Skin epidermis (tissue), 12 donors: ENCODE measurements at regions not wholly inside any gene's neighbourhood (a gene's known extent, or its start where the extent isn't known, plus 50 kb on each side); places are given as distances from the start of the nearest gene placed in this dataset.

Experiments used
- H3K27ac ChIP-seq, 21 experiments: fragments of 200-600 bp; sonication (generic) in 11 of 21; one replicate each; pipeline ENCODE4 v1.5.0; 2020; ENCODE audit warnings: mild to moderate bottlenecking in 3 of 21, inconsistent platforms in 2 of 21, moderate library complexity in 2 of 21
- H3K4me3 ChIP-seq, 7 experiments: fragments of 200-600 bp; sonication (generic) in 2 of 7; one replicate each; pipeline ENCODE4 v1.5.0; 2020; ENCODE audit warnings: inconsistent platforms in 2 of 7, mild to moderate bottlenecking in 2 of 7, moderate library complexity in 1 of 7

- H3K27ac ChIP-seq, result no peak overlapping the region
- H3K4me3 ChIP-seq, result no peak overlapping the region
These were observed 83.4 kb downstream of the KCNRG start for GRCh38 chr13:50098693-50099092.

- Histone ChIP-seq H3K4me3 (no peak overlapping the region), H3K27ac (no peak overlapping the region)
These were observed 84.2 kb downstream of the KCNRG start for GRCh38 chr13:50099473-50099872.

DNA sequence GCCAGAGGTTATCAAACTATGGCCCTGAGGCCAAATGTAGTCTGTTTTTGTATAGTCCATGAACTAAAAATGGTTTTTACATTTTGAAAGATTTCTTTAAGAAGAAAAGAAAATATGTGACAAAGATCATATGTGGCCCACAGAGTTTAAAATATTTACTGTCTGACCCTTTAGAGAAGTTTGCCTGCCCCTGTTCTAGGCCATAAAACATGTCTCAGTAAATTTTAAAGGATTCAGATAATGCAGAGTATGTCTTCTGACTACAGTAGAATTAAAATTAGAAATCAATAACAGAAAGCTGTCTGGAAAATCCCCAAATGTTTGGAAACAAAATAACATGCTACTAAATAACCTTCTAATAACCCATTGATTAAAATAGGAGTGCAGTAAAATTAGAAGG is 86.3 kb downstream of the KCNRG start:
- Histone ChIP-seq H3K27ac (no peak overlapping the region), H3K4me3 (no peak overlapping the region)

DNA sequence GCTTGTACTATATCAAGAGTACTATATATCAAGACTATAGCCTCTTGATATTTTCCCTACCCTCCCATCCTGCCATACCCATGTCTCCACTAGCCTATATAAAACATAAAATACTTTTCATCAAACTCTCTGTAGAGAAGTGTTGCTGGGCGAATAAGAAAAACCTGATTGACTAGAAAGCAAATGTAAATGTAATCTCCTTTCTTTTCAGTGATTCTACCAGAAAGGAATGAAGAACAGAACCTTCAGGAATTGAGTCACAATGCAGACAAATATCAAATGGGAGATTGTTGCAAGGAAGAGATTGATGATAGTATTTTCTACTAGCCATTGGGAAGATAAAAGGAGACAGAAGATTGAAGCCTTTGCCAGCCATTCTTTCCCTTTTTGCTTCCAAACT is 89.2 kb downstream of the KCNRG start:
- H3K27ac ChIP-seq, result no peak overlapping the region
- H3K4me3 ChIP-seq, result no peak overlapping the region

- H3K27ac ChIP-seq, result peak overlapping the region in 11 of 21 experiments; percentile 6 to 60 (median 37)
- no peak overlapping the region for H3K4me3 ChIP-seq
These were observed 91.3 kb downstream of the KCNRG start for GRCh38 chr13:50106559-50106958.

DNA sequence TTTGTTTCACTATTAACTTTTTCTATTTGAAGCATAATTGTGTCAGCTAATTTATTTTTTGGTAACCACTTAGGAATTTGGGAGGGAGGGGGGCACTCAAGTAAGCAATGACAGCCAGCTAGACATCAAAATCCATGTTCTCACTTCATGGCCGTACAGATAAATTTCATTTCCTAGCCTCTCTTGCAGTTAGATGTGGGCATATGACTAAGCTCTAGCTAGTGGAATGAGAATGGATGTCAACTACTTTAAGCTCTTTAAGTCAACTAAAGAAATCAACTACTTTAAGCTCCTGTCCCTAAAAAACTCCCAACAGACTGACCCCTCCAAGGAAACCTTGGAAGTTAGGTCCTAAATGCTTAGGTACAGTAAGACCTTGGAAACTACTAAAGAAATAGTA is 92.0 kb downstream of the KCNRG start:
- Histone ChIP-seq H3K27ac (peak overlapping the region in 7 of 21 experiments; percentile 2 to 60 (median 37)), H3K4me3 (no peak overlapping the region)

DNA sequence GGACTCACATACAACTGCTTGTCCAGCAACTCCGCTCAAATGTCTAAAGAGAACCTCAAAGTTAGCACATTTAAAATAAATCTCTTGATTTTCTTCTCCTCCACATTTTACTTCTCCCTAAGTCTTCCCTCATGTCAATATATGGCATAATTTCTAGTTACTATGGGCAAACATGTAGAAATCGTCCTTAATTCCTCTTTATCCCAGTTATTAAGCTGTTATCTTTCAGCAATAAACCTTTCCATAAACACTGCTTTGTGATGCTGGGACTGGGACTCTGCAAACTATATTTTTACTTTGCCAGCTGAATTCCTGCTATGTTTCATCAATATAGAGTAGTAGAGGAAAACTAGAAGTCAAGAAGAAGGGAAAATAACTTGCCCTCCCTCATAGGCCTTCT is 99.7 kb downstream of the KCNRG start:
- peak overlapping the region in 1 of 21 experiments; percentile 20 for H3K27ac ChIP-seq

GRCh38 chr13:50115695-50116094 is 100.5 kb downstream of the KCNRG start:
- Histone ChIP-seq H3K27ac (peak overlapping the region in 1 of 21 experiments; percentile 20), H3K4me3 (no peak overlapping the region)

More for the DNA sequence above, 99.7 kb downstream of the KCNRG start:
- H3K4me3 ChIP-seq, result no peak overlapping the region

- Histone ChIP-seq H3K4me3 (no peak overlapping the region), H3K27ac (peak overlapping the region in 2 of 21 experiments; percentile 6 to 21)
These were observed 101.3 kb downstream of the KCNRG start for GRCh38 chr13:50116430-50116973.

GRCh38 chr13:50119591-50119990 is 104.3 kb downstream of the KCNRG start:
- H3K4me3 ChIP-seq, result no peak overlapping the region
- no peak overlapping the region for H3K27ac ChIP-seq

DNA sequence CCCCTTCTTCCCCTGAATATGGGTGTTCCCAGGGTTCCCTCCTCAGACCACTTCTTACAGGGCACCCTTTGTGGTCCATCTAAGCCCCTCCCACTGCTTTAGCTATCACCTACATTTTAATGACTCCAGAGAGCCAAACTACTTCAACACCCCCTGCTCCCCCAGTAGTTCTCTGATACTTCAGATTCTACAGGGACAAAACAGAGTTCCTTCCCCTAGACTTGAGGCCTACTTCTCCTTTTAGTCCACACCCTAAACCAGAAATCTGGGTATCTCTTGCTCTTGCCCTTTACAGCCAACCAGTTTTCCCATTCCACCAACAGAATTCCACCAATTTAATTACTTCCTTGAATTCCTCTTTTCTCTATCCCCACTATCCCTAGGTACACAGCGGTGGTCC is 107.2 kb downstream of the KCNRG start:
- Histone ChIP-seq H3K4me3 (no peak overlapping the region), H3K27ac (peak overlapping the region in 14 of 21 experiments; percentile 12 to 100 (median 38))

DNA sequence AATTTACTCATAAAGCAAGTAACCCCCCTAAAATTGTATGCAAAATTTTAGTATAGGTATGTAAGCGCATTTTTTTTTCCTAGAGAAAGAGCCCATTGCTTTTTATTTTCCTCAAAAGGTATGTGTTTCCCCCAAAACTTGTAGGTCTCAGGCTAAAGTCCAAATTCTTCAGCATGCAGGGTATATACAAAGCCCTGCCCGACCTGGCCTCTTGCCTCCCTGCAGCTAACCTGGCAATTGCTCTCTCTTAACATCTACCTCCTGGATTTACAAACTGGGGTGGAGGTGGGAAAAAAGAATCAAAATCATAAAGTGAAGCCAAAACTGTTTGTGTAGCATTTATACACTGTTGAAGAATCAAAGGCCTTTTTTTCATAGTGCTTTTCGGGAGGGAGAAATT is 107.8 kb downstream of the KCNRG start:
- H3K27ac ChIP-seq, result peak overlapping the region in 17 of 21 experiments; percentile 42 to 100 (median 97)
- peak overlapping the region in 6 of 7 experiments; percentile 72 to 97 (median 88) for H3K4me3 ChIP-seq

DNA sequence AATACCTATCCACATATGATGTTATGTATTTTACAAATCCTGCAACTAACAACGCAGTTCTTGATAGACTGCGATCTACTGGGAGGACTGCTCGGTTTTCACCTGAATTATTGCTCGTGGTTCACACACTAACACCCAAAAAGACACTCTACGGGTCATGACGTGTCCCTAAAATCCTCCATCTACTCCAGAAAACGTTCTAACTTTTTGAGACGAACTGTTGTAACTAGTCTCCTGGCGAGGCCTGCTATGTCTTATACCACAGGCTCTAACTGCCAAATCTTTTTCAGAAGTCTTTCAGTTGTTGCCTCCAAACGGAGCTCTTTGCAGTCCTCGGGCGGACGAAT is 108.2 kb downstream of the KCNRG start:
- Histone ChIP-seq H3K4me3 (peak overlapping the region; percentile 56 to 97 (median 88)), H3K27ac (peak overlapping the region; percentile 91 to 100 (median 97))

DNA sequence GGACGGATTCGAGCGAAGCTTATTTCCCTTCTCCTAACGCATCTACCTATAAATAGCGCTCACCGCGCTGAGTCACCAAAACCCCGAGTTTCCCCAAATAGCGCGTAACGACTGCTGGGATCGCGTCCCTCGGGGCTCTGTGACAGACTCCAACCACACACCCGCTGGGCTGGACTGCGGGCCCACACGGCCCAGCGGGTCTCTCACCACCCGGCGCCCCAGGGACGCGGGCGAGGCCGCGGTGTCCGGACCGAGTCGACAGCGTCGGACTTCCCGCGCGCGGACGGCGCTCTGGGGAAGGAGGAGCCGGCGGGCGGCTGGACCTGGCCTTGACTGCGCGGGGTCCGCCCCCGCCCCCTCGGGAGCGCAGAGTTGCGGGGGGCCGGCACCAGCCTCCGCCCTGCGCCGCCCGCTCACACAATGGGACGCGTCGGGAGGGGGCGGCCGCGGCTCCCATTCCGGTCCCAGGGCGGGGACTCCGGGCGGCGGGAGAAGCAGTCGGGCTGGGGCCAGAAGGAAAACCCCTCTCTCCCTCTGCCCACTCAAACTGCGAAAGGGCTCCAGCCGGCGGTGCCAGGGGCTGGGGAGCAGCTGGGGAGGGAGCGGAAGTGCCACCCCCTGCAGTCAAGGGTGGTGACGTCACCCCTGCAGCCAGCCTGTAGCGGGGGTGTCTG is 108.8 kb downstream of the KCNRG start:
- peak overlapping the region; percentile 56 to 97 (median 88) for H3K4me3 ChIP-seq
- H3K27ac ChIP-seq, result peak overlapping the region; percentile 91 to 100 (median 97)

GRCh38 chr13:50124536-50125303 is 109.5 kb downstream of the KCNRG start:
- H3K4me3 ChIP-seq, result peak overlapping the region; percentile 56 to 97 (median 88)
- H3K27ac ChIP-seq, result peak overlapping the region; percentile 91 to 100 (median 97)

GRCh38 chr13:50125304-50125553 is 110.0 kb downstream of the KCNRG start:
- peak overlapping the region; percentile 91 to 100 (median 97) for H3K27ac ChIP-seq
- peak overlapping the region; percentile 56 to 97 (median 88) for H3K4me3 ChIP-seq

- Histone ChIP-seq H3K4me3 (peak overlapping the region; percentile 56 to 97 (median 88)), H3K27ac (peak overlapping the region; percentile 91 to 100 (median 97))
These were observed 110.5 kb downstream of the KCNRG start for GRCh38 chr13:50125554-50126262.

DNA sequence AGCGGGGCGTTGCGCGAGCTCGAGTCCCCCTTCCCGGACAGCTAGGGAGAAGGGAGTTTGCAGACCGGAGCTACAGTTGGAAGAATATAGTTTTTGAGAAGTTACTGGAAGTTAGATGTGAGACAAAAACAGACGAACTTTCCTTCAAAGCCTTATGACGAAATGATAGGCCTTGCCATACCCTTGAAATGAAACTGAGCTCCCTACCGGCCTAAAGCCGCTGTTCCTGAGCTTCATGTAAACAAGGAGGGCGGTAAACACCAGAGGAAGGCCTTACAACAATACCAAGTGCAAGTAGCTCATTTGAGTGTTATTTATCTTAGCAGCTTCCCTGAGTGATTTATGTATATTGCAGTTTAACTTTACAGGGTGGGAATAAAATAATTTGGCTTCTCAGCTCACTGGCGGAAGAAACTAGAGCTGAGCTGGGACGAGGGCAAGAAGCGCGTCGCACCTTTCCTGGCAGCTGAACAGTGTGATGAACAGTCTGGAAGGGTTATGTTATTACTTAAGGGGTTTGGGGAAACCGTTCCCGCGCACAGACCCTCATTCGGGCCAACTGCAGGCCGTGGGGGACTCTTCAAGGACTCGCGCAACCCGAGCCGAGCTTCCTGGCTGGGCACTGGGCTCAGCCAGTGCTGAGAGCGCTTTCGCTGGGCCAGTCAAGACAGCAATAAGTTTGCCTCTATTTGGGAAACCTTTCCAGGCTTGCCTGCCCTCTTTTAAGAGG is 111.2 kb downstream of the KCNRG start:
- peak overlapping the region; percentile 56 to 97 (median 88) for H3K4me3 ChIP-seq
- H3K27ac ChIP-seq, result peak overlapping the region; percentile 91 to 100 (median 97)

DNA sequence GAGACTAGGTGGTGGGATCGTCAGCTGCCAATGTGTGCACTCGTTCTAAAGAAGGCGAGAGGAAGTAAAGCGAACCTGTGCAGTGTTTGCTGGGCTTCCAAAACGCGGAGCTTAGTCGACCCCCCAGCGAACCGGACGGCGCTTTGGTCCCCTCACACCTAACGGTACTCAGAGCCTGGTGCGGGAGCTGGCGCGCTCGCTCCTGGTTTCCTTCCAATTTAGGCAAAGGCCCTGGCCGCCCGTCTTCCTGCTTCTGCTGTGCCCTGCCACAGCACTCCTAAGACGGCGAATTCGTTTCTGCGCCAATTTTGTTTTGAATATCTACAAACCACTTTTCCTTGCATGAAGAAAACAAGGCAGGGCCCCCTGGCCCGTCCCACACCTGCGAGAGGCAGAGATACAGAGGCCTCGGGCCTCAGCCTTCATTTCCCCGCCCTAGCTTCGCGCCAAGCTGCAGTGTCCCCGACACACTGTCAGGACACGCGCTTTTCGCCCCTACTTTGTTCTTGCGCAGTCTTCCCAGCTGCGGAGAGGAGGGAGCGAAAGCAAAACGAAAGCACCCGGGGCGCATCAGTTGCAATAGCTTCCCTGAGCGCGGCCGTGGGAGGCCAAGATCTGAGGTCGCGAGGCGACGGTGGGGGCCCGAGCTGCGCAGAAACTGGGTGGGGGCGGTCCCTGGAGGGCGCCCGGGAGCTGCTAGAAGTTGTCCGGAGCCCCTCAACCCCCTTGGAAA is 111.9 kb downstream of the KCNRG start:
- H3K4me3 ChIP-seq, result peak overlapping the region; percentile 26 to 97 (median 88)
- peak overlapping the region in 20 of 21 experiments; percentile 52 to 100 (median 98) for H3K27ac ChIP-seq
